RWPE1 (cell line): ENCODE measurements at regions not wholly inside any gene's neighbourhood (a gene's known extent, or its start where the extent isn't known, plus 50 kb on each side); places are given as distances from the start of the nearest gene placed in this dataset.

ENCODE experiments used
- CTCF ChIA-PET: fragments of 350-600 bp; sonication (Branson Sonifier 250); formaldehyde crosslinking; extraction: SDS; loops from one replicate; lab custom pipeline; 2021; lab: Yijun Ruan, JAX
- POLR2A ChIA-PET: fragments of 400-600 bp; formaldehyde crosslinking; extraction: SDS; loops from one replicate; lab custom pipeline; 2020; ENCODE audit warnings: antibody characterized with exemption; ENCODE audit not compliant: low non-redundant PET; lab: Yijun Ruan, JAX
- DNase-seq: peaks from one replicate; pipeline ENCODE4 v3.0.0; 2012; ENCODE audit warnings: low spot score
- H3K27ac ChIP-seq: fragments of 450-650 bp; 2 replicates; pipeline ENCODE4 v1.5.1; 2017
- CTCF ChIP-seq: fragments of 450-650 bp; conservative IDR thresholded peaks from 2 replicates; pipeline ENCODE4 v1.5.1; 2017; ENCODE audit warnings: low read depth, mild to moderate bottlenecking

DNA sequence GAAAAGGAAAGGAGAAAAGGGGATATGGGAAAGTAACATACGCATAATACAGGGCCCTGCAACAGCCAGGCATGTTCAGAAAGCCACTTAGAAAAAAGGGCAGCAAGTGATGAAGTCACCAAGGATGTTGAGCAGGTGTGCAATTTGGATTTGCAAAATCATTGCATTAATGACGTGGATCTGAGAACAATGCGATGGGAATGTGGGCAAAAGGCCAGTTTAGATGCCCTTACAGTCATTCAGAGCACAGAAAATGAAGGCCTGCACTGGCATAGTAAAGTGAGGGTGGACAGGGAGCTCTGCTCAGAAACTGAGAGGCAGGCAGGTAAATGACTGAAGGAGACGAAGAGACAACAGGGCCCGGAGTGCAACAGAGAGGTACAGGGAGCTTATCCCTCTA is 123.7 kb upstream of the NHSL1 start:
- POLR2A ChIA-PET: no interaction called here
- H3K27ac ChIP-seq: no peak overlapping the region

GRCh38 chr6:138631566-138631965 is 132.3 kb upstream of the NHSL1 start:
- DNase-seq: no peak
- ChIA-PET POLR2A (no interaction called here), CTCF (interaction anchor here (0.7 kb wide), 1 partner anchor 11 kb away, joined by 4 read pairs; no protein-coding TSS in a partner anchor)
- no peak overlapping the region for H3K27ac ChIP-seq
- TF ChIP-seq CTCF: no peak

More for the DNA sequence above, 123.7 kb upstream of the NHSL1 start:
- peak; percentile 57 for DNase-seq
- CTCF ChIA-PET: interaction anchor here (0.7 to 0.8 kb wide), 2 partner anchors 18 to 20 kb away, joined by 3 to 7 read pairs; no protein-coding TSS in a partner anchor
- TF ChIP-seq CTCF: no peak

GRCh38 chr6:138637822-138638221 is 135.7 kb upstream of the CCDC28A start:
- POLR2A ChIA-PET: no interaction called here
- H3K27ac ChIP-seq: no peak overlapping the region
- no peak for DNase-seq
- CTCF ChIA-PET: no interaction called here
- TF ChIP-seq CTCF: no peak

GRCh38 chr6:138638604-138639003 is 135.0 kb upstream of the CCDC28A start:
- POLR2A ChIA-PET: no interaction called here
- CTCF ChIA-PET: no interaction called here
- no peak overlapping the region for H3K27ac ChIP-seq
- no peak for TF ChIP-seq CTCF
- no peak for DNase-seq

- no peak overlapping the region for H3K27ac ChIP-seq
- POLR2A ChIA-PET: no interaction called here
- CTCF ChIA-PET: interaction anchor here (0.8 kb wide), 1 partner anchor 525 kb away, joined by 3 read pairs; no protein-coding TSS in a partner anchor
- DNase-seq: no peak
- no peak for TF ChIP-seq CTCF
Measured at GRCh38 chr6:138640028-138640427, 133.5 kb upstream of the CCDC28A start.

GRCh38 chr6:138643210-138643609 is 130.4 kb upstream of the CCDC28A start:
- no peak for TF ChIP-seq CTCF
- no peak for DNase-seq
- H3K27ac ChIP-seq: no peak overlapping the region
- ChIA-PET POLR2A (no interaction called here), CTCF (no interaction called here)
